ENCODE measurements at regions not wholly inside any gene's neighbourhood (a gene's known extent, or its start where the extent isn't known, plus 50 kb on each side); places are given as distances from the start of the nearest gene placed in this dataset.

- TF ChIP-seq, protein P1, sequence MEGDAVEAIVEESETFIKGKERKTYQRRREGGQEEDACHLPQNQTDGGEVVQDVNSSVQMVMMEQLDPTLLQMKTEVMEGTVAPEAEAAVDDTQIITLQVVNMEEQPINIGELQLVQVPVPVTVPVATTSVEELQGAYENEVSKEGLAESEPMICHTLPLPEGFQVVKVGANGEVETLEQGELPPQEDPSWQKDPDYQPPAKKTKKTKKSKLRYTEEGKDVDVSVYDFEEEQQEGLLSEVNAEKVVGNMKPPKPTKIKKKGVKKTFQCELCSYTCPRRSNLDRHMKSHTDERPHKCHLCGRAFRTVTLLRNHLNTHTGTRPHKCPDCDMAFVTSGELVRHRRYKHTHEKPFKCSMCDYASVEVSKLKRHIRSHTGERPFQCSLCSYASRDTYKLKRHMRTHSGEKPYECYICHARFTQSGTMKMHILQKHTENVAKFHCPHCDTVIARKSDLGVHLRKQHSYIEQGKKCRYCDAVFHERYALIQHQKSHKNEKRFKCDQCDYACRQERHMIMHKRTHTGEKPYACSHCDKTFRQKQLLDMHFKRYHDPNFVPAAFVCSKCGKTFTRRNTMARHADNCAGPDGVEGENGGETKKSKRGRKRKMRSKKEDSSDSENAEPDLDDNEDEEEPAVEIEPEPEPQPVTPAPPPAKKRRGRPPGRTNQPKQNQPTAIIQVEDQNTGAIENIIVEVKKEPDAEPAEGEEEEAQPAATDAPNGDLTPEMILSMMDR (IDR thresholded peaks at IDR 0.05) = no peak
- no peak for TF ChIP-seq ZFX (IDR thresholded peaks at IDR 0.05; ENCODE audit: borderline replicate concordance)
These were observed 135.3 kb upstream of the HS3ST1 start for GRCh38 chr4:11564021-11564420.
